NT2/D1 (cell line): ENCODE measurements at regions not wholly inside any gene's neighbourhood (a gene's known extent, or its start where the extent isn't known, plus 50 kb on each side); places are given as distances from the start of the nearest gene placed in this dataset.

Source experiments
- SUZ12 ChIP-seq: IDR thresholded peaks from 2 replicates; pipeline ENCODE4 v1.6.1; 2011; ENCODE audit not compliant: insufficient read length, insufficient read depth; ENCODE audit errors: extremely low read depth
- ZNF274 ChIP-seq: IDR thresholded peaks from 2 replicates; pipeline ENCODE4 v1.6.1; 2011; ENCODE audit warnings: mild to moderate bottlenecking, low read depth, low read length

- TF ChIP-seq SUZ12, result no peak
- no peak for TF ChIP-seq ZNF274
Observed at GRCh38 chr7:79965946-79966345, 168.7 kb upstream of the GNAI1 start.
